ENCODE measurements at regions not wholly inside any gene's neighbourhood (a gene's known extent, or its start where the extent isn't known, plus 50 kb on each side); places are given as distances from the start of the nearest gene placed in this dataset.

GRCh38 chr10:118520116-118520742 is 75.2 kb downstream of the PRLHR start:
- TF ChIP-seq CTCF (IDR thresholded peaks at IDR 0.05) (no peak), POLR2AphosphoS5 (IDR thresholded peaks at IDR 0.05) (no peak), POLR2A (IDR thresholded peaks at IDR 0.05) (no peak)
